CD4-positive, alpha-beta memory T cell (primary cell): ENCODE measurements at regions not wholly inside any gene's neighbourhood (a gene's known extent, or its start where the extent isn't known, plus 50 kb on each side); places are given as distances from the start of the nearest gene placed in this dataset.

ENCODE experiments used
- CTCF ChIA-PET: fragments of 350-600 bp; sonication (Branson Sonifier 250); formaldehyde crosslinking; loops from one replicate; lab custom pipeline; 2021; ENCODE audit warnings: inconsistent platforms; ENCODE audit not compliant: partially characterized antibody; lab: Charles Lee
- POLR2A ChIA-PET: fragments of 350-600 bp; sonication (Branson Sonifier 250); formaldehyde crosslinking; loops from one replicate; lab custom pipeline; 2021; ENCODE audit not compliant: partially characterized antibody; lab: Charles Lee
- DNase-seq, 5 donors: peaks; one replicate each; pipeline versions ENCODE4 v3.0.0 to v3.0.0-alpha.2; 2020 to 2022; ENCODE audit warnings: mixed read lengths in 1 of 5
- H3K27ac ChIP-seq: one replicate; pipeline ENCODE4 v1.7.0; 2013; ENCODE audit warnings: low read depth, low read length
- H3K27me3 ChIP-seq: 2 replicates; pipeline ENCODE4 v1.7.0; 2013; ENCODE audit warnings: mild to moderate bottlenecking, low read length, moderate library complexity; ENCODE audit not compliant: insufficient read depth
- H3K36me3 ChIP-seq: 2 replicates; pipeline ENCODE4 v1.7.0; 2013; ENCODE audit warnings: mild to moderate bottlenecking, low read length, moderate library complexity; ENCODE audit not compliant: insufficient read depth
- H3K4me1 ChIP-seq: 2 replicates; pipeline ENCODE4 v1.7.0; 2013; ENCODE audit warnings: mild to moderate bottlenecking, low read length, moderate library complexity; ENCODE audit not compliant: insufficient read depth
- H3K4me3 ChIP-seq, 2 donors: one replicate each; pipeline ENCODE4 v1.7.0; 2013; ENCODE audit warnings: low read length in 2 of 2, mild to moderate bottlenecking in 1 of 2
- H3K9me3 ChIP-seq, 2 donors: one replicate each; pipeline ENCODE4 v1.7.0; 2013; ENCODE audit warnings: low read length in 2 of 2, control low read depth in 1 of 2; ENCODE audit not compliant: control insufficient read depth in 1 of 2
- H3K27ac Mint-ChIP-seq, 7 donors: one replicate each; pipeline ENCODE4 v1.8.0; 2020 to 2021; ENCODE audit warnings: mixed read lengths in 7 of 7, mild to moderate bottlenecking in 6 of 7, inconsistent platforms in 3 of 7, moderate library complexity in 3 of 7
- H3K27me3 Mint-ChIP-seq, 2 donors: one replicate each; pipeline ENCODE4 v1.8.0; 2020 to 2021; ENCODE audit warnings: mixed read lengths in 2 of 2
- H3K36me3 Mint-ChIP-seq, 2 donors: one replicate each; pipeline ENCODE4 v1.8.0; 2020 to 2021; ENCODE audit warnings: mixed read lengths in 2 of 2, inconsistent platforms in 1 of 2, mild to moderate bottlenecking in 1 of 2
- H3K4me1 Mint-ChIP-seq, 4 donors: one replicate each; pipeline ENCODE4 v1.8.0; 2020 to 2021; ENCODE audit warnings: mixed read lengths in 4 of 4, mild to moderate bottlenecking in 1 of 4
- H3K4me3 Mint-ChIP-seq, 8 donors: one replicate each; pipeline ENCODE4 v1.8.0; 2020 to 2021; ENCODE audit warnings: mixed read lengths in 8 of 8, mild to moderate bottlenecking in 7 of 8, moderate library complexity in 6 of 8, inconsistent platforms in 3 of 8
- H3K9me3 Mint-ChIP-seq, 8 donors: one replicate each; pipeline ENCODE4 v1.8.0; 2020 to 2021; ENCODE audit warnings: mixed read lengths in 8 of 8, mild to moderate bottlenecking in 5 of 8, inconsistent platforms in 3 of 8, moderate library complexity in 1 of 8
- intact Hi-C: fragments of 100-400 bp; cut with micrococcal nuclease; formaldehyde crosslinking; loops from one replicate; pipeline ENCODE4 v1.15.1; 2023

GRCh38 chr1:233516732-233517131 lies 97.2 kb upstream of the KCNK1 start:
- Mint-ChIP-seq H3K27me3 (peaks cover 0 to 6% of the 10 kb centered on the region in 2 donors), H3K27ac (no peak overlapping the region), H3K4me3 (no peak overlapping the region), H3K9me3 (peaks cover 0 to 3% (median 0%) of the 10 kb centered on the region in 8 donors), H3K4me1 (peaks cover 0 to 5% (median under 1%) of the 10 kb centered on the region in 4 donors), H3K36me3 (no peaks in the 10 kb centered on the region)
- CTCF ChIA-PET = no interaction called here
- H3K4me1 ChIP-seq = no peaks in the 10 kb centered on the region
- POLR2A ChIA-PET = no interaction called here
- H3K4me3 ChIP-seq = no peak overlapping the region
- no peaks in the 10 kb centered on the region for H3K36me3 ChIP-seq
- intact Hi-C loops = no loop called here
- no peak for DNase-seq
- H3K9me3 ChIP-seq = no peaks in the 10 kb centered on the region
- H3K27ac ChIP-seq = no peak overlapping the region
- H3K27me3 ChIP-seq = no peaks in the 10 kb centered on the region

GRCh38 chr1:233518344-233518743 lies 95.6 kb upstream of the KCNK1 start:
- H3K4me3 ChIP-seq = no peak overlapping the region
- H3K27ac Mint-ChIP-seq = no peak overlapping the region
- CTCF ChIA-PET = interaction anchor here (1.6 kb wide), 1 partner anchor 8 kb away, joined by 4 read pairs; no protein-coding TSS in a partner anchor
- peaks cover 0 to 3% (median 0%) of the 10 kb centered on the region in 8 donors for H3K9me3 Mint-ChIP-seq
- no peaks in the 10 kb centered on the region for H3K36me3 Mint-ChIP-seq
- no peaks in the 10 kb centered on the region for H3K27me3 ChIP-seq
- no peak for DNase-seq
- H3K4me3 Mint-ChIP-seq = no peak overlapping the region
- no peaks in the 10 kb centered on the region for H3K36me3 ChIP-seq
- H3K4me1 Mint-ChIP-seq = peaks cover 0 to 5% (median under 1%) of the 10 kb centered on the region in 4 donors
- no peak overlapping the region for H3K27ac ChIP-seq
- no peaks in the 10 kb centered on the region for H3K9me3 ChIP-seq
- no peaks in the 10 kb centered on the region for H3K4me1 ChIP-seq
- POLR2A ChIA-PET = no interaction called here
- peaks cover 0 to 4% of the 10 kb centered on the region in 2 donors for H3K27me3 Mint-ChIP-seq
- intact Hi-C loops = no loop called here

DNA sequence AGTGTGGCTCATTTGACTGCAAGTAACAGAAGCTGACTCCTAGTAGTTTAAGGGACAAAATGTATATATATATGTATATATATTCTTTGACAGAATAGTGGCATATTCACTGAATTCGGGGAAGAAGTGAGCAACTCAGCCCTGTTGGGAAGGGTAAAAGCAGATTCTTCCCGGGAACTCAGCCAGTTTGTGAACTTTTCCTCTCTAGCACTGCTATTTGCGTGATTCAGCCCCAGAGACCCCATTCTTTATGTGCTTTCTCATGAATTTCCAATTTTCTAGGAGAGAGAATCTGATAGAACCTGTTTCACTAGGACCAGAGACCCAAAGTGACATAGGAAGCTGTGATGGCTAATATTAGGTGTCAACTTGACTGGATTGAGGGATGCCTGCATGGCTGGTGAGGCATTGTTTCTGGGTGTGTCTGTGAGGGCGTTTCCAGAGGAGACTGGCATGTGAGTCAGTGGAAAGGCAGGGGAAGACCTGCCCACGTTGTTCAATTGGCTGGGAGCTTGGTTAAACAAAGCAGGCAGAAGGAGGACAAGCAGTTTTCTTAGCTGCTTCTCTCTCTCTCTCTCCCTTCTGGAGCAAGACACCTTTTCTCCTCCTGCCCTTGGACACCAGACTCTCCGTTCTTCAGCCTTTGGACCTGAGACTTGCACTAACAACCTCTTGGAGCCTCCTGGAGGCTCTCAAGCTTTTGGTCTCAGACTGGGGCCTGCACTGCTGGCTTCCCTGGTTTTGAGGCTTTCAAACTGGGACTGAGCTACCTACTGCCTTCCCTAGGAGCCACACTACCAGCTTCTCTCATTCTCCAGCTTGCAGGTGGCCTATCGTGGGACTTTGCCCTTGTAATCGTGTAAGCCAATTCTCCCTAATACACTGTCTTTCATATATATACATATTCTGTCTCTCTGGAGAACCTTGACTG lies 93.4 kb upstream of the KCNK1 start:
- DNase-seq = no peak
- H3K36me3 ChIP-seq = no peaks in the 10 kb centered on the region
- H3K9me3 ChIP-seq = no peaks in the 10 kb centered on the region
- H3K4me3 ChIP-seq = no peak overlapping the region
- no peaks in the 10 kb centered on the region for H3K27me3 ChIP-seq
- intact Hi-C loops = no loop called here
- Mint-ChIP-seq H3K4me3 (no peak overlapping the region), H3K4me1 (peaks cover 0 to 5% (median under 1%) of the 10 kb centered on the region in 4 donors), H3K27me3 (peaks cover 2 to 4% of the 10 kb centered on the region in 2 donors), H3K36me3 (no peaks in the 10 kb centered on the region), H3K27ac (no peak overlapping the region), H3K9me3 (peaks cover 0 to 3% (median 0%) of the 10 kb centered on the region in 8 donors)
- H3K4me1 ChIP-seq = no peaks in the 10 kb centered on the region
- ChIA-PET CTCF (no interaction called here), POLR2A (no interaction called here)
- no peak overlapping the region for H3K27ac ChIP-seq

DNA sequence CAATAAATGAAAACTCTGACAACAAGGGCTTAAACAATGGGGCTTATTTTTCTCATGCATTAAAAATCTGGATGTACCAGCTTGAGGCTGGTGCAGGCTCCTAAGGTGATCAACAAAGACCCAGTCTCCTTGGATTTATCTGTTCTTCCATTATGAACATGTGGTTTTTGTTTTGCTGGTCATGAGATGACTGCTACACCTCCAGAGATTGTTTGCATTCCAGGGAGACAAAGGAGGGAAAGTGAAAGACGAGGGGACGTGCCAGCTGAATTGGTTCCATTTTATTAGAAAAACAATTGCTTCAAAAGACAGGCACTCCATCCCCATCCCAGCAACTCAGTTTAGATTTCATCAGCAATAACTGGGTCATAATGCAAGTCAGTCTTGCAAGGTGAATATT lies 90.9 kb upstream of the KCNK1 start:
- H3K9me3 ChIP-seq = no peaks in the 10 kb centered on the region
- Mint-ChIP-seq H3K27ac (no peak overlapping the region), H3K27me3 (peaks cover 2 to 4% of the 10 kb centered on the region in 2 donors), H3K4me3 (no peak overlapping the region), H3K9me3 (peaks cover 0 to 3% (median 0%) of the 10 kb centered on the region in 8 donors), H3K36me3 (no peaks in the 10 kb centered on the region), H3K4me1 (peaks cover 0 to 5% (median under 1%) of the 10 kb centered on the region in 4 donors)
- CTCF ChIA-PET = no interaction called here
- POLR2A ChIA-PET = no interaction called here
- no peak for DNase-seq
- no peak overlapping the region for H3K4me3 ChIP-seq
- no peaks in the 10 kb centered on the region for H3K4me1 ChIP-seq
- H3K27ac ChIP-seq = no peak overlapping the region
- intact Hi-C loops = no loop called here
- H3K36me3 ChIP-seq = no peaks in the 10 kb centered on the region
- no peaks in the 10 kb centered on the region for H3K27me3 ChIP-seq

DNA sequence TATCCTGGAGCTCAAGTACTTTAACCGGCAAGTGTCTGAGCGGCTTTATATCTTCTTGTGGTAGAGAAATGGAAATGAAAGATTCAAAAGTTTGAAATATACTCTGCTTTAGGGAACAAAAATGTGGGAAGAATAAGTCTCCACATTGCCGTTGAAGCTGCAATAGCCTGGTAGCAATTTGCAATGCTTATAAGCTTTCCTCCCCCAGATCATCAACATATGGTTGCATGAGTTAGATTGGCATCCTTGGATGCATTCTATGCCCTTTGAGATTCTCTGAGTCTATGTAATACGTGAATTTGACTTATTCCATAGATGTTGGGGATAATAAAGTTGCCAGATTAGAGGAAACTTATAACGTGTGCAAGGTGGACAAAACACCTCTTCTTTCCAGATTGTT lies 86.1 kb upstream of the KCNK1 start:
- Mint-ChIP-seq H3K27me3 (peaks cover 3 to 4% of the 10 kb centered on the region in 2 donors), H3K27ac (no peak overlapping the region), H3K4me1 (no peaks in the 10 kb centered on the region), H3K4me3 (no peak overlapping the region), H3K36me3 (no peaks in the 10 kb centered on the region), H3K9me3 (peaks cover 0 to 8% (median 4%) of the 10 kb centered on the region in 8 donors)
- Histone ChIP-seq H3K4me1 (no peaks in the 10 kb centered on the region), H3K27ac (no peak overlapping the region), H3K4me3 (no peak overlapping the region), H3K27me3 (no peaks in the 10 kb centered on the region), H3K36me3 (no peaks in the 10 kb centered on the region), H3K9me3 (no peaks in the 10 kb centered on the region)
- ChIA-PET CTCF (no interaction called here), POLR2A (no interaction called here)
- no peak for DNase-seq
- intact Hi-C loops = no loop called here

DNA sequence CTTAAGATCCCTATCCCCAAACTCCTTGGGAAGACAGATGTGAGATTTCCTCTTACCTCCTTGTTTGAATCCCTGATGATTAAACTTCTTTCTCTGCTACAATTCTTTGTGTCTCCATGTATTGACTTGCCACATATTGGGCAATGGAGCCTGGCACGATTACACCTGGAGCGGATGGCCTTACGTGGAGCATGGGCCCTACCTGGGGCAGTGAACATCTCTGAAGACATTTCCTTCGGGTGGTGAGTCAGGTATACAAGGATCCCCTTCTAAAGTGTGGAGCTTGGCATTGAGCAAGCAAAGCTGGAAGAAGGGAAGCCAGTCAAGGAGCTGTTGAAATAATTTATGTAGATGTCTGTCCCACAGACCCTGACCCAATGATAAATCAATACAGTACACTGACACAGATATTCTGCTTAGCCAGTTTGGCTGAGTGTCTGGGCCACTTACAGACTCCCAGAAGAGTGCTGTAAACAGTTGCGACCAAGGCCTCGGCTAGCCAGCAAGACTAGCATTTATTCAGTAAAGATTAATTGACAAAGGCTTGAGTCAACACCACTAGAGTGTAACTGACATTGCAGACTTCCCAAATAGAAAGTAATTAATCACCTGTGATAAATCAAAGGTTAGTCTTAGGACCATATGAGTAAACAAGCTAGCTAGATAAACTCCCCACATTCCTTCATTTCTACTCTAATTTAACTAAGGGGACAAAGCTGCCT lies 83.1 kb upstream of the KCNK1 start:
- no peak overlapping the region for H3K27ac Mint-ChIP-seq
- Histone ChIP-seq H3K4me1 (no peaks in the 10 kb centered on the region), H3K27me3 (no peaks in the 10 kb centered on the region), H3K9me3 (no peaks in the 10 kb centered on the region), H3K36me3 (no peaks in the 10 kb centered on the region), H3K4me3 (no peak overlapping the region), H3K27ac (no peak overlapping the region)
- H3K27me3 Mint-ChIP-seq = peaks cover 2 to 8% of the 10 kb centered on the region in 2 donors
- H3K4me1 Mint-ChIP-seq = no peaks in the 10 kb centered on the region
- ChIA-PET CTCF (no interaction called here), POLR2A (no interaction called here)
- intact Hi-C loops = no loop called here
- H3K4me3 Mint-ChIP-seq = no peak overlapping the region
- peaks cover 0 to 8% (median 4%) of the 10 kb centered on the region in 8 donors for H3K9me3 Mint-ChIP-seq
- no peaks in the 10 kb centered on the region for H3K36me3 Mint-ChIP-seq
- DNase-seq = no peak

GRCh38 chr1:233540816-233541215 lies 73.1 kb upstream of the KCNK1 start:
- H3K4me3 Mint-ChIP-seq = no peak overlapping the region
- H3K4me1 Mint-ChIP-seq = no peaks in the 10 kb centered on the region
- H3K27me3 ChIP-seq = no peaks in the 10 kb centered on the region
- H3K27ac ChIP-seq = no peak overlapping the region
- peaks cover 0 to 9% (median 0%) of the 10 kb centered on the region in 8 donors for H3K9me3 Mint-ChIP-seq
- no peak overlapping the region for H3K27ac Mint-ChIP-seq
- no peak for DNase-seq
- H3K4me1 ChIP-seq = no peaks in the 10 kb centered on the region
- ChIA-PET POLR2A (no interaction called here), CTCF (no interaction called here)
- no peaks in the 10 kb centered on the region for H3K36me3 Mint-ChIP-seq
- no peaks in the 10 kb centered on the region for H3K36me3 ChIP-seq
- intact Hi-C loops = no loop called here
- no peaks in the 10 kb centered on the region for H3K9me3 ChIP-seq
- H3K4me3 ChIP-seq = no peak overlapping the region
- H3K27me3 Mint-ChIP-seq = peaks cover 4 to 9% of the 10 kb centered on the region in 2 donors
